ENCODE measurements at regions not wholly inside any gene's neighbourhood (a gene's known extent, or its start where the extent isn't known, plus 50 kb on each side); places are given as distances from the start of the nearest gene placed in this dataset.

GRCh38 chr21:24649691-24650090 lies 957.6 kb downstream of the MRPL39 start:
- intact Hi-C loops (cut with DNase I; ENCODE audit: low total_unique reads) = no loop called here
- no peak overlapping the region for H3K4me3 ChIP-seq
- no peak overlapping the region for H3K27ac ChIP-seq
- no peaks in the 10 kb centered on the region for H3K27me3 ChIP-seq
- H3K36me3 ChIP-seq = no peaks in the 10 kb centered on the region
- DNase-seq (ENCODE audit: low spot score in 2 of 2) = no peak
- TF ChIP-seq POLR2AphosphoS5 (IDR thresholded peaks at IDR 0.05) (no peak), CTCF (IDR thresholded peaks at IDR 0.05) (no peak), POLR2A (IDR thresholded peaks at IDR 0.05) (no peak)
- H3K9me3 ChIP-seq = no peaks in the 10 kb centered on the region
- no peaks in the 10 kb centered on the region for H3K4me1 ChIP-seq

DNA sequence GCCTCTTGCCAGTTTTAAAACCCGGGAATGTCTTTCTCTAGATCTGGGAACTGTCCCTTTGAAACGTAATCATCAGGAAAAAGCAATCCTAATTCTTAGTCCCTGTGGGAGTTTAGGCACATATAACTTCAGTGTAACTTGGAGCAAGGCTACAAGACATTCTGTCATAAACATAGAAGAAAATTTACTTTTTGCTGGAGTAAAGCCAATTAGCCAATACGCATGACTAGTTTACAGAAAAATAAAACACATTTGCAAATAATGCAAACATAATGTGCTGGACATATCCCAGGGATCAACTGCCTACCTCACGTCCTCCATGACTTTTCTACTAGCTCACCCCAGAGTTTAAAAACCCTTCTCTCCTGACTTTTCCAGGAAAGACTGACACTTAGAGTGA lies 970.6 kb downstream of the MRPL39 start:
- intact Hi-C loops (cut with DNase I; ENCODE audit: low total_unique reads) = no loop called here
- no peak for DNase-seq (ENCODE audit: low spot score in 2 of 2)
- Histone ChIP-seq H3K9me3 (no peaks in the 10 kb centered on the region), H3K36me3 (no peaks in the 10 kb centered on the region), H3K27ac (no peak overlapping the region), H3K4me1 (no peaks in the 10 kb centered on the region), H3K4me3 (no peak overlapping the region), H3K27me3 (no peaks in the 10 kb centered on the region)
- TF ChIP-seq CTCF (IDR thresholded peaks at IDR 0.05) (no peak), POLR2A (IDR thresholded peaks at IDR 0.05) (no peak), POLR2AphosphoS5 (IDR thresholded peaks at IDR 0.05) (no peak)

DNA sequence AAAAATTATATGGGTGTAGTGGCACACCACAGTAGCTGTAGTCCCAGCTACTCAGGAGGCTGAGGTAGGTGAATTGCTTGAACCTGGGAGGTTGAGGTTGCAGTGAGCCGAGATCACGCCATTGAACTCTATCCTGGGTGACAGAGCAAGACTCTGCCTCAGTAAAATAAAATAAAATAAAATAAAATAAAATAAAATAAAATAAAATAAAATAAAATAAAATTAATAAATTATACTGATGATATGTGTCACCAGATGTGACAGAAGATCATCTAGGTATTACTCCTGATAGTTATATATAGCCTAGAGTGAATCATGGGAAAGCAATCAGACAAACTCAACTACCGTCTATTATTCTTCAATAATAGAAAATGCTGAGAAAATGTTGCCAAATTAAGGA lies 972.5 kb downstream of the MRPL39 start:
- no peak for DNase-seq (ENCODE audit: low spot score in 2 of 2)
- Histone ChIP-seq H3K9me3 (no peaks in the 10 kb centered on the region), H3K36me3 (no peaks in the 10 kb centered on the region), H3K4me3 (no peak overlapping the region), H3K27ac (no peak overlapping the region), H3K4me1 (no peaks in the 10 kb centered on the region), H3K27me3 (no peaks in the 10 kb centered on the region)
- intact Hi-C loops (cut with DNase I; ENCODE audit: low total_unique reads) = no loop called here
- no peak for TF ChIP-seq POLR2A (IDR thresholded peaks at IDR 0.05)
- TF ChIP-seq CTCF (IDR thresholded peaks at IDR 0.05) = no peak
- no peak for TF ChIP-seq POLR2AphosphoS5 (IDR thresholded peaks at IDR 0.05)

DNA sequence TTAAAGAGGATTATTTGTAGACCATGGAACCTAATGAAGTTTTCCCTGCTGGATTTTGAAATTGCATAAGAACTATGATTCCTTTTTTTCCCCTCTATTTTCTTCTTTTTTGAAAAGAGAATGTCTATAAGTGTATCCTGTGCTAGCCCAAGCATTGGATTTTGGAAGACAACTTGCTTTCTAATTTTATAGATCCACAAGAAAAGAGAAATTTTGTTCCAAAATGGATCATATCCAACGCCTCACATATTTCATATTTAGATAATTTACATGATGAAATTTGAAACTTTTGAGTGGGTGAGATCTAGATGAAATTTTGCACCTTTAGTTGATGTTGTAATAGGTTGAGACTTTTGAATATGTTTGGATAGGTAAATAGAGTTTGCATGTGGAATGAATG lies 978.7 kb downstream of the MRPL39 start:
- Histone ChIP-seq H3K27me3 (no peaks in the 10 kb centered on the region), H3K4me3 (no peak overlapping the region), H3K27ac (no peak overlapping the region), H3K4me1 (no peaks in the 10 kb centered on the region), H3K9me3 (no peaks in the 10 kb centered on the region), H3K36me3 (no peaks in the 10 kb centered on the region)
- intact Hi-C loops (cut with DNase I; ENCODE audit: low total_unique reads) = no loop called here
- TF ChIP-seq CTCF (IDR thresholded peaks at IDR 0.05) = no peak
- no peak for DNase-seq (ENCODE audit: low spot score in 2 of 2)

DNA sequence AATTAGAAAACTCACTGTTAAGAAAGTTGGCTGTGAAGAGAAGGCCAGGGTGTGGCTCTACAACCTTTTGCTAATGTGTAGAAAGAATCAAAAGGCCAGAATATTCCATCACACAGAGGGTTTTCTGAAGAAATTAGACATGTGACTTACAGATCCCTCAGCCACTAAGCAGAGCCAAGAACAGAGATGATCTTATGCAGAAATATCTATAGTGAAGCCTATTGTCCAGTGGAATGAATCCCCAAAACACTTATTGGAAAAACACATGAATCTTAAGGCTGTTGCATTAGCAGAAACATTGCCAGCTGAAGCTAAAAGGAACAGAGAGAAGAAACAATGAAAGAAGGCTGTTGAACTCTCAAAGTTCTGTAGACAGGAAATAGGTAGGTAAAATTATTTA lies 979.2 kb downstream of the MRPL39 start:
- Histone ChIP-seq H3K4me1 (no peaks in the 10 kb centered on the region), H3K36me3 (no peaks in the 10 kb centered on the region), H3K27me3 (no peaks in the 10 kb centered on the region), H3K9me3 (no peaks in the 10 kb centered on the region), H3K4me3 (no peak overlapping the region), H3K27ac (no peak overlapping the region)
- DNase-seq (ENCODE audit: low spot score in 2 of 2) = no peak
- intact Hi-C loops (cut with DNase I; ENCODE audit: low total_unique reads) = no loop called here
- TF ChIP-seq POLR2AphosphoS5 (IDR thresholded peaks at IDR 0.05) (no peak), CTCF (IDR thresholded peaks at IDR 0.05) (no peak), POLR2A (IDR thresholded peaks at IDR 0.05) (no peak)
